HG03558 (cell line): ENCODE measurements at regions not wholly inside any gene's neighbourhood (a gene's known extent, or its start where the extent isn't known, plus 50 kb on each side); places are given as distances from the start of the nearest gene placed in this dataset.

ENCODE experiments used
- ATAC-seq: cut with Tn5 transposase; IDR thresholded peaks from one replicate; pipeline ENCODE4 v1.9.1; 2021; ENCODE audit warnings: moderate number of reproducible peaks; ENCODE audit not compliant: unreplicated experiment; ENCODE audit errors: extremely low read depth

DNA sequence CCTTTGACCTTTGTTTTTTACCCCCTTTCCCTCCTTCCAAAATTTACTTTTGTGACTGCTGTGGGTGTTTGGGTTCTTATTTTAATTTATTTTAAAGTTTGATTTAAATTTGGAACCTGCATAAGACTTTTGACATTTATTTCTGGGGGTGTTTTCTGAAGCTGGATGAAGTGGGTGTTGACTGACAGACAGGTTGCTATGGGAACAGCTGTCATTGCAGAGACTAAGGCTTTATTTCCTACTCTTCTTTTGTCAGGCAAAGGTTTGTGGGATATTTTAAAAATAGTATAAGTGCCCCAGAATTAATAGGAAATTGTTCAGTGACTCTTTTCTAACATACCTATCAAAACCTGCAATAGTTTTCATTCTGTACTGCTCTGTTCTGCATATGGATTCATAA, 290.8 kb upstream of the ESRRG start:
- ATAC-seq, result no peak

GRCh38 chr1:217012659-217013058, 289.4 kb upstream of the ESRRG start:
- no peak for ATAC-seq

DNA sequence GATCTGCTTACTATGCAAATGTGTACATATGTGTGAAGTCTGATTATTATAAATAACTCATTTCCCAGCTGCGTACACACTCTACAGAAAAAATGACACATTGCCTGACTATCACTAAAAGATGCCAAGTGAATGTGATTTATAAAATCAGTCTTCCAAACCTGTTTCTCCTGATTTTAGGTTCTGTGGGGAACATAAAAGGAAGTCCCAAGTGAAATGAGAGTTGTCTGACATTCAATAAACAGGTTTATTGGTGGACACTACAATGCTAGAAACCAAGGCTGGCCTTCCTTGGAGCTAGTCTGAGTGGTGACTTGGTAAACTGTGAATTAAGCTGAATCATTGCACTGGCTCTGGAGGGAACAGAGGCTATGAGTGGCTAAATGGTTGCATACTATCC, 287.9 kb upstream of the ESRRG start:
- no peak for ATAC-seq

DNA sequence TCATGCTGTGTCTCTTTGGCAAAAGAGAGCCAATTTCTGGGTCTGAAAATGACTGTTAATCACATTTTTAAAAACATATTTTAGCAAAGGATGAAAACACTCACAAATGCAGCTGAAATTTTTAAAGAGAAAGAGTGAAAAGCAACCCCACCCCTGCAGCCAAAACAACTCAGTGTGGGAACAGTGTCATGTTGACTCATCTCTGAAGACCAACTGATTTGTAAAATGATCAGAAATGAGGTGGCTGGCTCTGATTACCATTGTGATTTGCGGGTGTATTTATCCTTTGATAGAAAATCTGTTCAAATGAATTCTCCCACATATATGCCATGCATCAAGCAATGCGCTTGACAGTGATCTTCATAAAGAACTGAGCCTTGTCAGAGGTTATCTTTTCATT, 287.0 kb upstream of the ESRRG start:
- ATAC-seq, result no peak

DNA sequence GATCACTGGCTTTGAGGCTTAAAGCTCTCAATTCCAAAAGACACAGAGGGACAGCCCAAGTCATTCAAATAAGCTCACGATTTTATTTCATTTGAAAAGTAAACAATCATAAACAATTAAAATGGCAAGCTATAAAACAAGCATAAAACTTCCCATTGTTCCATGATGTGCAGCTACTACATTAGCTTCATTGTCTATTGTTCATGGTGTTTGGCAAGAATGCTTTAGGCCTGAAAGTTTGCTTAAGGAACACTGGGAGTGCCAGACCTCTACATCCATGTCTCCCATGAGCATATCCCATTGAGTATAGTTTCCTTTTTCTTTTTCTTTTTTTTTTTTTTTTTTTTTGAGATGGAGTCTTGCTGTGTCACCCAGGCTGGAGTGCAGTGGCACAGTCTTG, 286.1 kb upstream of the ESRRG start:
- no peak for ATAC-seq

GRCh38 chr1:217004776-217005436, 281.7 kb upstream of the ESRRG start:
- no peak for ATAC-seq

GRCh38 chr1:217003355-217003754, 280.1 kb upstream of the ESRRG start:
- no peak for ATAC-seq

DNA sequence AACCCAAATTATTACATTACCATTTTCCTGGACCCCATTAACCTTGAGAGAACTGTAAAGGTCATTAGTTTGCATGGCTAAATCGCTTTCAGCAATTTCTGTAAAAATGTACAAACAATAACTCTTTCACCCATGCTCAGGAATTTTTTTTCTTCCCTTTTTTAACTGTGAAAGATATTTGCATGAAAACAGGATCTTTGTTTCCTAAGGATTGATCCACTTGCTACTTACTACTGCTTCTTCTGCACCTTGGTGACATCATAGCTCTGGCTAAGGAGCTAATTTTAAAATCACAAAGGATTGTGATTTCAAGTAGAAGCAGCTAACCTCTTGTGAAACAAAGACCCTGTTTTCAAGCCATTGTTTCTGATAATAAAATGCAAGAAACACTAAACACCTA, 274.6 kb upstream of the ESRRG start:
- no peak for ATAC-seq

DNA sequence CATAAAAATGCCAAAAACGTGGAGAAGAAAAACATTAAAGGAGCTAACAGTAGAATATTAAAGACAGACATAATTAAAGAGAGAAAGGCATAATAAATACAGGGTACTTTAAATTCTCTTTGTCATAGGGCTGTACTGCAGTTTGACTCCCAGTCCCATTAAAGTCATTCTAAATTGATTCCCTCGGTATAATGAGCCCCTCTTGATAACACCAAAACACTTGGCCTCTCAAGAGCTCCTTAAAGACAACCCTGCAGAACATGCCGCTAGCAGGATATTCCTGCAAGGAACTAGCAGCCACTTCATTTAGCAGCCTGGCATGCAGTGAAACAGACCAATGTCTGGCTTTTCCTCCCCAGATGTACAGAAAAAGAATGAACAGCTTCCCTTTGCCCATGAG, 273.8 kb upstream of the ESRRG start:
- ATAC-seq, result no peak

GRCh38 chr1:216984536-216984935, 261.3 kb upstream of the ESRRG start:
- no peak for ATAC-seq

GRCh38 chr1:216983823-216984222, 260.6 kb upstream of the ESRRG start:
- no peak for ATAC-seq

GRCh38 chr1:216961516-216961915, 238.3 kb upstream of the ESRRG start:
- no peak for ATAC-seq

GRCh38 chr1:216960716-216961115, 237.5 kb upstream of the ESRRG start:
- ATAC-seq, result no peak

GRCh38 chr1:216958569-216958968, 235.3 kb upstream of the ESRRG start:
- no peak for ATAC-seq

DNA sequence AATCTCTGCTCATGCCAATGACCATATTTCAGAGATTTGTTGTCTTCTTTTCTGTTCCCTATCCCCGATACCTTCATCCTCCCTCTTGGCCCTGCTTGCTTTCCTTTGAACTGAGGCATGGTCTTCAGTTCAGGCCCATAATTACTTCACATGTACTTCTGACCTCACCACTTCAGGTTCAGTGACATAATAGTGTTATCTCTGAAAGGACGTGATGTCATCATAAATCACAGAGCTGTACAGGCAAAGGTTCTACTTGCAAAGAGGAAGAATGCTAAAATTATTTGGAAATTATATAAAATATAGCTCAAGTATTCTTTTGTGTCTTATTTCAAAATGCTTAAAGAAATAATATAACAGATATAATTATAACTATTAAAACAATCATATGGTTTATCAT, 230.3 kb upstream of the ESRRG start:
- no peak for ATAC-seq

DNA sequence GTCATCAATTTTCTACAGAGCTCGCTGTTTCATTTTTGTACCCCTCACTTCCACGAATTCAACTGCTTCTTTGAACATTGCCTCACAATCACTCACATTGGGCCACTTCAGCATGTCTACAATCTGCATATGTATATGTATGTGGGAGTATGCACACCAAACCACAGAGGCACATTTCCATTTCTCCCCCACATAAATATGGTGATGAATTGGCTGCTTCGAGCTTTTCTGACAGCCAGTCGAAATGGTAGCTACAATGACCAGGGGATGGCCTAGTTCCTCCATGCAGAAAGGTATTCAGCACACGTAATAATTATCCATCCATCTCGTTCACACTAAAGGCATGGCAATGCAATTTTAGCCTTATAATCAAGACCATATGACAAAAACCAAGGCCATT, 229.6 kb upstream of the ESRRG start:
- no peak for ATAC-seq

- no peak for ATAC-seq
Measured at GRCh38 chr1:216945538-216946080, 222.4 kb upstream of the ESRRG start.

DNA sequence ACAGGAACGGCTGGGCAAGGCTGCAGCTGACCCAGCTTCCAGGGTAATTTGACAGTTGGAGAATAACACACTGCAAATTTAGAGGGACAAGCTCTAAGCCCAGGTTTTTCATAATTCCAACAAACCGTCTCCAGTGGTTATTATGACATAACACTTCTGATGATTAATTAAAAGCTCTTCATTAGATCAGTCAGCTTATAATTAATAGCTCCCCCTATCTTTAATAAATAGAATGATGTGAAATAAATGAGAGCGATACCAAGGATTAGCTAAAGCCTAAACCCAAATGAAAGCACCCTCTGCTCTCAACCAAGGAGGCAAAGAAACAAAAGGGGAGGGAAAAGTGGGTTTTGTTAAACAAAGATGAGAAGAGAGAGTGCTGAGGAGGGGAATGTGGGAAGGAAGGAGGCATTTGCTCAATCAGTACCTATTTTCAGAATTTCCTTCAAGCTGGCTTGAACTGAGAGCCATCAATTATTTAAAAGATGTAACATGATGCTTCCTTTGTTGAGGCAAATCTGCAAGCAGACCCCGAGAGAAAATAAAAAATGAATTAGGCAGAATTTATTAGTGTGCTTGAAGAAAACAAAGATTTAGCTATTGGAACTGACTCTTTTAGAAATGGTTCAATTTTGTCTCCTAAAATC, 221.8 kb upstream of the ESRRG start:
- ATAC-seq, result no peak

DNA sequence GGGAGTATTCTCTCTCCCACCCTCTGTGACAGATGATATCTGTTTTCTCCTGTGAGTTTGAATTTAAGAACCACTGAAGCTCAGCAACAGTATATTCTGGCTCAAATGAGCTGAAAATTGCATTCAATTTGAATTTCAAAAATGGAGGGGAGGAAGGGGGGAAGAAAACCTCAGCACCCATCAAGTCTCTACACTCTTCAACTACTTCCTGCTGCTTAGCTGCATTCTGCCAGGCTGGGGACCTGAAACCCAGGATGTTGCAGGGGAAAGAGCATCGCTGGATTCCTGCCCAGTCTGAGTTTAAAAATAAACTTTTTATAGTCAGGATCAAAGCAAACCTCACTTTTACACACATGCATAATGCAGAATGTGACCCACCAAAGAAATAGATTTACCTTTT, 214.3 kb upstream of the ESRRG start:
- ATAC-seq, result no peak

DNA sequence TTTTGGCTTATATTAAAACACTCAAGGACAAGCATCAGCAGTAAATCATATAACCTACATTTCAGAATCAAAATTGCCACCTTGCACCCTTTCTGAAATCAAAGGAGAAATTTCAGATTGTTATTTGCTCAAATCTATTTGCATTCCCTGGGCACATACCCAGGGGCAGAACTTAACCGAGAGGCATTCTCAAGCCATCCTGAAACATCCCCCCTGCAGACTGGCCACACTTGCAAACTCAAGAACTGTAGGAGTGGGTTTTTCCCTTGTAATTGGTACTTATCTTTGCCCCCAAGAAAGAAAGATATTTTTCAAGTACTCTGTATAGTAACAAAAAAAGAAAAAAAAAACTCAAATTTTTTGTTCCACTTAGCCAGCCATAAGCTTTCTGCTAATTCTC, 213.6 kb upstream of the ESRRG start:
- no peak for ATAC-seq

DNA sequence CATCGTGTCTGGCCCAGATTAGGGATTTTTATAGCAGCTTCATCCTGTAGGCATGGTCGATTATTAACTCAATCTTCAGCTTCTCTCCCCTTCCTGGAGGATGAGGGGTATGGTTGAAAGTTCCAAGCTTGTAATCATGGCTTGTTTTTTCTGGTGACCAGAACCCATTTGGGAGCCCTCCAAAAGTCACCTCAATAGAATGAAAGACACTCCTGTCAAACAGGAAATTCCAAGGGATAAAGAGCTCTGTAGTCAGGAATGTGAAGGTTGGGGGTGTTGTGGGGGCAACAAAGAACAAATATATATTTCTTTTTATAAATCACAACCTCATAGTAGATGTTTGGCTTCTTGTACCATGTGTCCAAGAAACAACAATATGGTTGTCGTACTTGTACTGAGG, 212.7 kb upstream of the ESRRG start:
- no peak for ATAC-seq

DNA sequence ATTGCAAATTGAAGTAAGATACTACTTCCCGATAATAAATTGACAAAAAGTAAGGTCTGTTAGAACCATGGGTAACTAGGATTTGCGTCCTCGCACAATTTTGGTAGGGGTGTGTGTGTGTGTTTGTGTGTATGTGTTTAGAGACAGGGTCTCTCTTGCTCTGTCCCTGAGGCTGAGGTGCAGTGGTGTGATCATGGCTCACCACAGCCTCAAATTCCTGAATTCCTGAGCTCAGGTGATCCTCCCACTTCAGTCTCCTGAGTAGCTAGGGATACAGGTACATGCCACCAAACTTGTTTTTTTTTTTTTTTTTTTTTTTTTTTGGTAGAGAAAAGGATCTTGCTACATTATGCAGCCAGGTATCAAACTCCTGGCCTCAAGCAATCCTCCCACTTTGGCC, 209.2 kb upstream of the ESRRG start:
- ATAC-seq, result no peak
